ENCODE measurements at regions not wholly inside any gene's neighbourhood (a gene's known extent, or its start where the extent isn't known, plus 50 kb on each side); places are given as distances from the start of the nearest gene placed in this dataset.

DNA sequence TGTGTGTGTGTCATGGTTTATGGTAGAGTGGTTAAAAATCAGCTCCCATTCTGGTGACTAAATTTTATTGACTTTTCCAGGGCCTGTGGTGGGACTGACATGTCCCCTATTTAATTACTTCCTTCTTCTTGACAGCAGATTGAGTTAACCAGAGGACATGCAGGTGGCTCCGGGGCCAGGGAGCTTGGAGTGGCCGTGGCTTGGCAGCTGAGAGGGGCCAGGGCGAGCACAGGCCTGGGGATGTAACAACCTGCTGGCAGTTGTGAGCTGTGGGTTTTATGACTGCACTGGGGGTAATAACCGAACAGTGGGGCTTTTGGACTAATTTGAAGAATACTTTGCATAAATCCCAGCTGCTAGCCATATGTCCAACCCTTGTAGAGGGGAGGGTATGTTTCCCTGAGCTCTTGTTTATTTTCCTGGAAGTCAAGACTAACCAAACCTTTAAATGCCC is 186.0 kb downstream of the MID1IP1 start:
- TF ChIP-seq, protein P1, sequence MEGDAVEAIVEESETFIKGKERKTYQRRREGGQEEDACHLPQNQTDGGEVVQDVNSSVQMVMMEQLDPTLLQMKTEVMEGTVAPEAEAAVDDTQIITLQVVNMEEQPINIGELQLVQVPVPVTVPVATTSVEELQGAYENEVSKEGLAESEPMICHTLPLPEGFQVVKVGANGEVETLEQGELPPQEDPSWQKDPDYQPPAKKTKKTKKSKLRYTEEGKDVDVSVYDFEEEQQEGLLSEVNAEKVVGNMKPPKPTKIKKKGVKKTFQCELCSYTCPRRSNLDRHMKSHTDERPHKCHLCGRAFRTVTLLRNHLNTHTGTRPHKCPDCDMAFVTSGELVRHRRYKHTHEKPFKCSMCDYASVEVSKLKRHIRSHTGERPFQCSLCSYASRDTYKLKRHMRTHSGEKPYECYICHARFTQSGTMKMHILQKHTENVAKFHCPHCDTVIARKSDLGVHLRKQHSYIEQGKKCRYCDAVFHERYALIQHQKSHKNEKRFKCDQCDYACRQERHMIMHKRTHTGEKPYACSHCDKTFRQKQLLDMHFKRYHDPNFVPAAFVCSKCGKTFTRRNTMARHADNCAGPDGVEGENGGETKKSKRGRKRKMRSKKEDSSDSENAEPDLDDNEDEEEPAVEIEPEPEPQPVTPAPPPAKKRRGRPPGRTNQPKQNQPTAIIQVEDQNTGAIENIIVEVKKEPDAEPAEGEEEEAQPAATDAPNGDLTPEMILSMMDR (conservative IDR thresholded peaks at IDR 0.05; ENCODE audit: low read depth, low read length), result no peak
- TF ChIP-seq EZH2phosphoT487 (IDR thresholded peaks at IDR 0.05; ENCODE audit: borderline replicate concordance, low read length), result no peak
